ENCODE measurements at regions not wholly inside any gene's neighbourhood (a gene's known extent, or its start where the extent isn't known, plus 50 kb on each side); places are given as distances from the start of the nearest gene placed in this dataset.

GRCh38 chr9:26510137-26510536 is 382.5 kb downstream of the CAAP1 start:
- intact Hi-C loops (cut with DNase I) = no loop called here

GRCh38 chr9:26508897-26509296 is 383.7 kb downstream of the CAAP1 start:
- H3K4me1 ChIP-seq (ENCODE audit: insufficient read depth) = no peaks in the 10 kb centered on the region
- intact Hi-C loops (cut with DNase I) = no loop called here
- no peaks in the 10 kb centered on the region for H3K36me3 ChIP-seq
- H3K27ac ChIP-seq = no peak overlapping the region
- no peaks in the 10 kb centered on the region for H3K27me3 ChIP-seq
- DNase-seq = no peak
- no peaks in the 10 kb centered on the region for H3K9me3 ChIP-seq
- H3K4me3 ChIP-seq = no peak overlapping the region
- 84 to 94% (median 91%) methylated on average over 3 of the region's 3 CpGs for WGBS, 3 donors
- no peak for TF ChIP-seq EP300 (IDR thresholded peaks at IDR 0.05)
- no peak for TF ChIP-seq CTCF (IDR thresholded peaks at IDR 0.05)
- TF ChIP-seq POLR2A (IDR thresholded peaks at IDR 0.05) = no peak

More at GRCh38 chr9:26510137-26510536, 382.5 kb downstream of the CAAP1 start:
- TF ChIP-seq EP300 (IDR thresholded peaks at IDR 0.05) (no peak), CTCF (IDR thresholded peaks at IDR 0.05) (no peak), POLR2A (IDR thresholded peaks at IDR 0.05) (no peak)
- H3K27ac ChIP-seq = no peak overlapping the region
- no peaks in the 10 kb centered on the region for H3K9me3 ChIP-seq
- no peaks in the 10 kb centered on the region for H3K4me1 ChIP-seq (ENCODE audit: insufficient read depth)
- no peak for DNase-seq
- no peaks in the 10 kb centered on the region for H3K27me3 ChIP-seq
- H3K36me3 ChIP-seq = no peaks in the 10 kb centered on the region
- 67 to 72% (median 67%) methylated on average over 3 of the region's 3 CpGs for WGBS, 3 donors
- no peak overlapping the region for H3K4me3 ChIP-seq

GRCh38 chr9:26504057-26504456 is 388.5 kb downstream of the CAAP1 start:
- intact Hi-C loops (cut with DNase I) = no loop called here
- WGBS, 3 donors = 30 to 33% (median 32%) methylated on average over 2 of the region's 2 CpGs

GRCh38 chr9:26502311-26502710 is 390.3 kb downstream of the CAAP1 start:
- TF ChIP-seq POLR2A (IDR thresholded peaks at IDR 0.05) (no peak), CTCF (IDR thresholded peaks at IDR 0.05) (no peak), EP300 (IDR thresholded peaks at IDR 0.05) (no peak)
- H3K27ac ChIP-seq = no peak overlapping the region
- no peak for DNase-seq
- no peak overlapping the region for H3K4me3 ChIP-seq
- no peaks in the 10 kb centered on the region for H3K4me1 ChIP-seq (ENCODE audit: insufficient read depth)
- H3K27me3 ChIP-seq = no peaks in the 10 kb centered on the region
- no peaks in the 10 kb centered on the region for H3K36me3 ChIP-seq
- 61 to 71% (median 69%) methylated on average over 3 of the region's 3 CpGs for WGBS, 3 donors
- intact Hi-C loops (cut with DNase I) = no loop called here
- no peaks in the 10 kb centered on the region for H3K9me3 ChIP-seq

More at GRCh38 chr9:26504057-26504456, 388.5 kb downstream of the CAAP1 start:
- Histone ChIP-seq H3K9me3 (no peaks in the 10 kb centered on the region), H3K36me3 (no peaks in the 10 kb centered on the region), H3K27me3 (no peaks in the 10 kb centered on the region), H3K27ac (no peak overlapping the region), H3K4me3 (no peak overlapping the region), H3K4me1 (ENCODE audit: insufficient read depth) (no peaks in the 10 kb centered on the region)
- DNase-seq = no peak
- no peak for TF ChIP-seq CTCF (IDR thresholded peaks at IDR 0.05)
- TF ChIP-seq EP300 (IDR thresholded peaks at IDR 0.05) = no peak
- no peak for TF ChIP-seq POLR2A (IDR thresholded peaks at IDR 0.05)
